ENCODE measurements at regions not wholly inside any gene's neighbourhood (a gene's known extent, or its start where the extent isn't known, plus 50 kb on each side); places are given as distances from the start of the nearest gene placed in this dataset.
"Not testable (repeated sequence)": the region's sequence is repeated elsewhere in the genome, so short reads cannot be mapped to it uniquely, and the experiment has no call there.

GRCh38 chr2:149709496-149710263 is 122.1 kb upstream of the MMADHC start:
- DNase-seq (ENCODE audit: low read depth), result no peak

GRCh38 chr2:149703281-149703680 is 115.7 kb upstream of the MMADHC start:
- no peak for DNase-seq (ENCODE audit: low read depth)

- no peak for DNase-seq (ENCODE audit: low read depth)
Observed at GRCh38 chr2:149702571-149702970, 115.0 kb upstream of the MMADHC start.

- no peak for DNase-seq (ENCODE audit: low read depth)
Observed at GRCh38 chr2:149701241-149701640, 113.7 kb upstream of the MMADHC start.

- DNase-seq (ENCODE audit: low read depth), result peak; percentile 40
Observed at GRCh38 chr2:149692961-149693396, 105.4 kb upstream of the MMADHC start.

- no peak for DNase-seq (ENCODE audit: low read depth)
Observed at GRCh38 chr2:149690825-149691224, 103.2 kb upstream of the MMADHC start.

GRCh38 chr2:149687052-149687427 is 99.5 kb upstream of the MMADHC start:
- DNase-seq (ENCODE audit: low read depth), result no peak

- DNase-seq (ENCODE audit: low read depth), result no peak
Observed at GRCh38 chr2:149686136-149687051, 98.8 kb upstream of the MMADHC start.

GRCh38 chr2:149685401-149685800 is 97.8 kb upstream of the MMADHC start:
- not testable (repeated sequence) for DNase-seq (ENCODE audit: low read depth)

- peak; percentile 47 for DNase-seq (ENCODE audit: low read depth)
Observed at GRCh38 chr2:149679286-149679685, 91.7 kb upstream of the MMADHC start.

GRCh38 chr2:149677416-149677815 is 89.8 kb upstream of the MMADHC start:
- no peak for DNase-seq (ENCODE audit: low read depth)

GRCh38 chr2:149670086-149670485 is 82.5 kb upstream of the MMADHC start:
- DNase-seq (ENCODE audit: low read depth), result no peak

GRCh38 chr2:149666809-149667320 is 79.3 kb upstream of the MMADHC start:
- DNase-seq (ENCODE audit: low read depth), result no peak

GRCh38 chr2:149664896-149665295 is 77.3 kb upstream of the MMADHC start:
- DNase-seq (ENCODE audit: low read depth), result no peak

- DNase-seq (ENCODE audit: low read depth), result no peak
Observed at GRCh38 chr2:149662556-149662955, 75.0 kb upstream of the MMADHC start.

- DNase-seq (ENCODE audit: low read depth), result no peak
Observed at GRCh38 chr2:149661844-149662243, 74.3 kb upstream of the MMADHC start.

- no peak for DNase-seq (ENCODE audit: low read depth)
Observed at GRCh38 chr2:149658553-149658952, 71.0 kb upstream of the MMADHC start.

- no peak for DNase-seq (ENCODE audit: low read depth)
Observed at GRCh38 chr2:149657401-149658040, 69.9 kb upstream of the MMADHC start.

- no peak for DNase-seq (ENCODE audit: low read depth)
Observed at GRCh38 chr2:149656996-149657395, 69.4 kb upstream of the MMADHC start.

GRCh38 chr2:149653831-149654445 is 66.4 kb upstream of the MMADHC start:
- DNase-seq (ENCODE audit: low read depth), result no peak

- DNase-seq (ENCODE audit: low read depth), result no peak
Observed at GRCh38 chr2:149652926-149653325, 65.4 kb upstream of the MMADHC start.

- no peak for DNase-seq (ENCODE audit: low read depth)
Observed at GRCh38 chr2:149652526-149652925, 65.0 kb upstream of the MMADHC start.

Measured in GM04503 (cell line).